ENCODE measurements at regions not wholly inside any gene's neighbourhood (a gene's known extent, or its start where the extent isn't known, plus 50 kb on each side); places are given as distances from the start of the nearest gene placed in this dataset.

GRCh38 chr4:96459105-96459504 is 619.2 kb downstream of the PDHA2 start:
- POLR2A ChIA-PET (ENCODE audit: unreplicated experiment) = no interaction called here
- WGBS, 2 experiments (ENCODE audit: extremely low coverage in 2 of 2, insufficient read length in 1 of 2) = no CpG with 5 or more reads among the region's 1 CpG

More at GRCh38 chr4:96459105-96459504, 619.2 kb downstream of the PDHA2 start:
- H3K36me3 ChIP-seq (ENCODE audit: control insufficient read depth, insufficient read depth, low read length) = no peaks in the 10 kb centered on the region
- no peak overlapping the region for H2BK15ac ChIP-seq (ENCODE audit: low read depth, low read length)
- dilution Hi-C loops (cut with HindIII; ENCODE audit: low sequenced_read_pairs, unreplicated experiment) (no loop called here), intact Hi-C loops (cut with micrococcal nuclease) (no loop called here), in situ Hi-C loops (cut with MboI; ENCODE audit: low sequenced_read_pairs) (no loop called here)
- H4K8ac ChIP-seq (ENCODE audit: low read depth in 2 of 2, low read length in 2 of 2) = no peak overlapping the region
- no peak overlapping the region for H4K5ac ChIP-seq (ENCODE audit: low read depth, low read length)
- H3K27ac ChIP-seq (ENCODE audit: insufficient read depth, low read length) = no peak overlapping the region
- H2BK20ac ChIP-seq (ENCODE audit: low read depth, low read length) = no peak overlapping the region
- H3K18ac ChIP-seq (ENCODE audit: low read depth, low read length) = no peak overlapping the region
- H3K23ac ChIP-seq (ENCODE audit: low read depth, low read length) = no peak overlapping the region
- no peak overlapping the region for H2BK5ac ChIP-seq (ENCODE audit: low read depth, low read length, poor library complexity, severe bottlenecking)
- no peak overlapping the region for H3K56ac ChIP-seq (ENCODE audit: extremely low read depth, insufficient read depth, low read length)
- TF ChIP-seq MAFK (IDR thresholded peaks at IDR 0.05; ENCODE audit: low read depth, low read length) = no peak
- H3K9me1 ChIP-seq (ENCODE audit: insufficient read depth, low read length) = no peaks in the 10 kb centered on the region
- H3K9ac ChIP-seq (ENCODE audit: low read depth, low read length) = no peak overlapping the region
- H3K4ac ChIP-seq (ENCODE audit: low read depth, low read length) = no peak overlapping the region
- no peak overlapping the region for H3K4me2 ChIP-seq (ENCODE audit: low read depth, low read length)
- no peak overlapping the region for H2AK9ac ChIP-seq (replicated peaks; ENCODE audit: low read depth, low read length, poor library complexity)
- no peak for ATAC-seq (ENCODE audit: low read depth)
- CTCF ChIA-PET = no interaction called here
- H3K27me3 ChIP-seq (ENCODE audit: control insufficient read depth, insufficient read depth, low read length) = no peaks in the 10 kb centered on the region
- DNase-seq = no peak
- H2AFZ ChIP-seq (replicated peaks; ENCODE audit: low read length, poor library complexity) = no peak overlapping the region
- no peak overlapping the region for H3K4me3 ChIP-seq (ENCODE audit: insufficient read depth, low read depth, low read length)
- H3K14ac ChIP-seq (replicated peaks; ENCODE audit: low read depth, low read length) = no peak overlapping the region
- H3K4me1 ChIP-seq (ENCODE audit: control insufficient read depth, insufficient read depth, low read length) = no peaks in the 10 kb centered on the region
- no peaks in the 10 kb centered on the region for H3K79me1 ChIP-seq (ENCODE audit: low read depth in 1 of 2, low read length in 2 of 2)
- no peak overlapping the region for H4K91ac ChIP-seq (ENCODE audit: insufficient read depth, low read depth, low read length)
- H2AK5ac ChIP-seq (ENCODE audit: low read depth, low read length) = no peak overlapping the region
- no TSS peak for BruUV-seq (replicated peaks)
- peaks cover 12% of the 10 kb centered on the region; the same call in 1 of the 2 replicates for H3K9me3 ChIP-seq (ENCODE audit: control insufficient read depth, insufficient read depth, low read length)
- no peaks in the 10 kb centered on the region for H4K20me1 ChIP-seq (ENCODE audit: insufficient read depth, low read length)
- H2BK120ac ChIP-seq (ENCODE audit: low read depth, low read length) = no peak overlapping the region
